ENCODE measurements at regions not wholly inside any gene's neighbourhood (a gene's known extent, or its start where the extent isn't known, plus 50 kb on each side); places are given as distances from the start of the nearest gene placed in this dataset.

DNA sequence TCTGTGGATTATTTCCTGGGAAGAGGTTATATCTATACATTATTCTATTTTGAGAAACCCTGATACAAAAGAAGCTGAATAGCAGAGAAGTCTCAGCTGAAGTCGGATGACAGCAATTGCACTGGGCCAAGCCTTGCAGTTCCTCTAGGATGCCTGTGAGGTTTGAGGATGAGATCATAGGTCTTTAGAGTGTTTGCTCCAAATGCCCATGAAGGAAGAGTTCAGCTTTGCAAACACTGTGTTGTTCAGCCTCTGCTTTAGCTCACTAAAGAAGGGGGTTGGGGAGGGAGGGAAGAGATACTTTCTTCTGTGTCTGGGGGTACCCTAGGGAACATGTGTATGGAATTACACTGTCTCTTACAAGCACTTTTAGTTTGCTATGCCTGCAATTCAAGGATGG is 282.5 kb upstream of the NRP1 start:
- Histone ChIP-seq H2BK15ac (ENCODE audit: low read depth, low read length) (no peak overlapping the region), H2AK5ac (ENCODE audit: insufficient read length, low read length) (no peak overlapping the region), H3K18ac (ENCODE audit: insufficient read length, low read depth, low read length) (no peak overlapping the region), H3K23ac (ENCODE audit: insufficient read length, low read depth, low read length) (no peak overlapping the region), H2BK120ac (ENCODE audit: low read depth, low read length, poor library complexity, severe bottlenecking) (no peak overlapping the region), H3K79me2 (ENCODE audit: insufficient read depth, low read length) (no peaks in the 10 kb centered on the region), H3K4me1 (ENCODE audit: insufficient read depth, low read length) (no peaks in the 10 kb centered on the region), H4K20me1 (ENCODE audit: control insufficient read depth, insufficient read depth, insufficient read length) (no peaks in the 10 kb centered on the region), H3K4me2 (ENCODE audit: insufficient read depth, insufficient read length, low read length) (no peak overlapping the region), H2BK20ac (ENCODE audit: low read depth, low read length, poor library complexity, severe bottlenecking) (no peak overlapping the region), H2AFZ (ENCODE audit: low read length) (no peak overlapping the region), H3K14ac (ENCODE audit: insufficient read depth, low read length) (no peak overlapping the region), H3K79me1 (ENCODE audit: insufficient read depth, low read depth, low read length, poor library complexity, severe bottlenecking) (no peaks in the 10 kb centered on the region), H3T11ph (ENCODE audit: low read length) (no peak overlapping the region), H2BK5ac (ENCODE audit: insufficient read length, low read length) (no peak overlapping the region), H3K4ac (ENCODE audit: low read depth, low read length) (no peak overlapping the region), H3K9me3 (ENCODE audit: control insufficient read depth, low read depth, low read length) (no peaks in the 10 kb centered on the region), H3K27me3 (ENCODE audit: insufficient read depth, low read length) (no peaks in the 10 kb centered on the region), H3K27ac (ENCODE audit: insufficient read length, low read depth, low read length) (no peak overlapping the region), H3K56ac (ENCODE audit: insufficient read length, low read depth, low read length) (no peak overlapping the region), H3K9ac (ENCODE audit: extremely low read depth, insufficient read length, low read length) (no peak overlapping the region), H4K8ac (replicated peaks; ENCODE audit: insufficient read length, low read depth, low read length) (no peak overlapping the region), H4K5ac (ENCODE audit: insufficient read length, low read depth, low read length) (no peak overlapping the region), H3K23me2 (ENCODE audit: insufficient read length, low read depth, low read length, poor library complexity, severe bottlenecking) (no peaks in the 10 kb centered on the region), H4K91ac (ENCODE audit: insufficient read length, low read depth, low read length) (no peak overlapping the region), H2BK12ac (ENCODE audit: insufficient read length, low read depth, low read length) (no peak overlapping the region)
- peaks cover 0 to 5% of the 10 kb centered on the region in 2 experiments; a peak in 3 of 5 replicates for H3K9me3 Mint-ChIP-seq
- no peak for DNase-seq
- no peaks in the 10 kb centered on the region for H3K27me3 Mint-ChIP-seq (ENCODE audit: low read depth)
- TF ChIP-seq, protein P1, sequence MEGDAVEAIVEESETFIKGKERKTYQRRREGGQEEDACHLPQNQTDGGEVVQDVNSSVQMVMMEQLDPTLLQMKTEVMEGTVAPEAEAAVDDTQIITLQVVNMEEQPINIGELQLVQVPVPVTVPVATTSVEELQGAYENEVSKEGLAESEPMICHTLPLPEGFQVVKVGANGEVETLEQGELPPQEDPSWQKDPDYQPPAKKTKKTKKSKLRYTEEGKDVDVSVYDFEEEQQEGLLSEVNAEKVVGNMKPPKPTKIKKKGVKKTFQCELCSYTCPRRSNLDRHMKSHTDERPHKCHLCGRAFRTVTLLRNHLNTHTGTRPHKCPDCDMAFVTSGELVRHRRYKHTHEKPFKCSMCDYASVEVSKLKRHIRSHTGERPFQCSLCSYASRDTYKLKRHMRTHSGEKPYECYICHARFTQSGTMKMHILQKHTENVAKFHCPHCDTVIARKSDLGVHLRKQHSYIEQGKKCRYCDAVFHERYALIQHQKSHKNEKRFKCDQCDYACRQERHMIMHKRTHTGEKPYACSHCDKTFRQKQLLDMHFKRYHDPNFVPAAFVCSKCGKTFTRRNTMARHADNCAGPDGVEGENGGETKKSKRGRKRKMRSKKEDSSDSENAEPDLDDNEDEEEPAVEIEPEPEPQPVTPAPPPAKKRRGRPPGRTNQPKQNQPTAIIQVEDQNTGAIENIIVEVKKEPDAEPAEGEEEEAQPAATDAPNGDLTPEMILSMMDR (conservative IDR thresholded peaks at IDR 0.05) = no peak
- peaks cover 0 to 18% (median 0%) of the 10 kb centered on the region in 3 experiments; a peak in 4 of 7 replicates for H3K36me3 Mint-ChIP-seq (ENCODE audit: insufficient read depth in 1 of 3, low read depth in 3 of 3)
- no CpG with 5 or more reads among the region's 1 CpG for WGBS (ENCODE audit: extremely low coverage, insufficient read length, low lambda C conversion rate)
- H3K27ac Mint-ChIP-seq = no peak overlapping the region
- H3K4me3 Mint-ChIP-seq = no peak overlapping the region
- peaks cover 0 to 2% of the 10 kb centered on the region in 2 experiments; a peak in 1 of 4 replicates for H3K4me1 Mint-ChIP-seq

All from H9 (cell line).